Effector memory CD4-positive, alpha-beta T cell (primary cell): ENCODE measurements at regions not wholly inside any gene's neighbourhood (a gene's known extent, or its start where the extent isn't known, plus 50 kb on each side); places are given as distances from the start of the nearest gene placed in this dataset.

Source experiments
- DNase-seq, 3 donors: peaks; one replicate each; pipeline ENCODE4 v3.0.0-alpha.2; 2020
- H3K27ac ChIP-seq: 2 replicates; pipeline ENCODE4 v1.7.0; 2013; ENCODE audit warnings: mild to moderate bottlenecking, low read length, moderate library complexity; ENCODE audit not compliant: insufficient read depth, poor library complexity, severe bottlenecking
- H3K27me3 ChIP-seq: replicated peaks from 2 replicates; pipeline ENCODE4 v1.7.0; 2013; ENCODE audit warnings: mild to moderate bottlenecking, low read length; ENCODE audit not compliant: insufficient read depth, control insufficient read depth, poor library complexity, severe bottlenecking
- H3K36me3 ChIP-seq: 2 replicates; pipeline ENCODE4 v1.7.0; 2013; ENCODE audit warnings: mild to moderate bottlenecking, low read length, moderate library complexity; ENCODE audit not compliant: control insufficient read depth, insufficient read depth
- H3K4me1 ChIP-seq: 2 replicates; pipeline ENCODE4 v1.7.0; 2013; ENCODE audit warnings: low read length, mild to moderate bottlenecking; ENCODE audit not compliant: control insufficient read depth, insufficient read depth, poor library complexity, severe bottlenecking
- H3K4me3 ChIP-seq: 2 replicates; pipeline ENCODE4 v1.7.0; 2013; ENCODE audit warnings: low read length, low read depth, mild to moderate bottlenecking; ENCODE audit not compliant: insufficient read depth, poor library complexity, severe bottlenecking
- H3K9me3 ChIP-seq: 2 replicates; pipeline ENCODE4 v1.7.0; 2013; ENCODE audit warnings: mild to moderate bottlenecking, low read length, moderate library complexity; ENCODE audit not compliant: control insufficient read depth

GRCh38 chr12:92987362-92987761 is 58.3 kb upstream of the EEA1 start:
- Histone ChIP-seq H3K4me3 (no peak overlapping the region), H3K27ac (no peak overlapping the region), H3K36me3 (no peaks in the 10 kb centered on the region), H3K9me3 (no peaks in the 10 kb centered on the region), H3K4me1 (no peaks in the 10 kb centered on the region), H3K27me3 (no peaks in the 10 kb centered on the region)
- no peak for DNase-seq

GRCh38 chr12:92987846-92988621 is 58.9 kb upstream of the EEA1 start:
- no peak for DNase-seq
- no peaks in the 10 kb centered on the region for H3K9me3 ChIP-seq

DNA sequence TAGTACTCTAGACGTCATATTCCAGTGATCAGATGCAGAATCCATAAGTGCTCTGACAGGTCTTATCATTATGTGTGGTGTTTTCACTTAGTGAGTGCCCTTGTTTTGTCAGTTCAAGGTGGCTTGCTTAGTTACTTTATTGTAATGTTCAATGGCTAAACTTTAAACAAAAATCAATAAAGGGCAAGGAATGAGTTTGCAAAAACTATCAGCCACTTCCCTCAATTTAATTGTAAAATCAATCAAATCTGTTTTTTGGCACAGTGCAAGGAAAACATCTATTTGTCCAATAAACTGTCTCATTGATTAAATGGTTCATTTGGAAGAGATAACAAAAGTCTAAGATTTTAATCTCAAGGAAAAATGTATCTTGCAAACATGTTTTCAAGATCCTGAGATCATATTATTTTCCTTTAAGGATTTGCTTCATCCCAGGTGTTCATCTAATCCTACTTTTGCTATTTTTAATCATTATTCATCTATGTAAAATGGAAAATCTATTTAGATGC is 59.6 kb upstream of the EEA1 start:
- H3K27me3 ChIP-seq = no peaks in the 10 kb centered on the region
- H3K4me1 ChIP-seq = no peaks in the 10 kb centered on the region
- DNase-seq = no peak
- H3K27ac ChIP-seq = no peak overlapping the region
- no peaks in the 10 kb centered on the region for H3K9me3 ChIP-seq
- no peak overlapping the region for H3K4me3 ChIP-seq
- H3K36me3 ChIP-seq = no peaks in the 10 kb centered on the region

More at GRCh38 chr12:92987846-92988621, 58.9 kb upstream of the EEA1 start:
- Histone ChIP-seq H3K4me1 (no peaks in the 10 kb centered on the region), H3K27me3 (no peaks in the 10 kb centered on the region), H3K27ac (no peak overlapping the region), H3K4me3 (no peak overlapping the region), H3K36me3 (no peaks in the 10 kb centered on the region)

DNA sequence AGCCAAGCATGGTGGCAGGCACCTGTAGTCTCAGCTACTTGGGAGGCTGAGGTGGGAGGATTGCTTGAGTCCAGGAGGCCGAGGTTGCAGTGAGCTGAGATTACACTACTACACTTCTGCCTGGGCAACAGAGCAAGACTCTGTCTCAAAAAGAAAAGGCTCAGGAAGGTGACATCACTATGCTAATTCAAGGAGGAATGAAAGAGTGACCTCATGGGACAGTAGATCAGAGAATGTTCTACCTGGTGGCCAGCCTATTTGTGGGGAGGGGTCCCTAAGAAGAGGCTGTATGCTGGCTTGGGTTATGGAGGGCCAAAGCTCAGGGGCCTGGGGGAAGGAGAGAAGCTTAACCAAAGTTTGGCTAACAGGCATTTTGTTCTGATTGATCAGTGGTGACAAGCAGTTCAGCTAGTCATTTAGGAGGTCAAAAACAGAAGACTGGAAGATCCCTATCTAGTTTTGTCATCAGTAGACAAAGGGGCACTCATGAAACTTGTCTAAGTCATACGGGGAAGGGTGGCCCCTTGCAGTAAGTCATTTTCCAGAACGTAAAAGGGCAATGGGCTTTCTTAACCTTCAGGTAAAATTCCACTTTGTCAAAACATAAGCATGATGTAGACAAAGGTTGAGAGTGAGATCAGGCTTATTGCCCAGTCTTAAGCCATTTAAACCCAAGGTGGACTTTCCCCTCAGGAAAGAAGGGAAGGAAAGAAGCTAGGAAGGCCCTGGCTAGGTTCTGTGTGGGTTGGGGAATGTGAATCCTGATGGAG is 60.8 kb upstream of the EEA1 start:
- no peaks in the 10 kb centered on the region for H3K9me3 ChIP-seq
- H3K27ac ChIP-seq = no peak overlapping the region
- no peaks in the 10 kb centered on the region for H3K27me3 ChIP-seq
- no peaks in the 10 kb centered on the region for H3K36me3 ChIP-seq
- H3K4me3 ChIP-seq = no peak overlapping the region
- H3K4me1 ChIP-seq = no peaks in the 10 kb centered on the region
- no peak for DNase-seq

DNA sequence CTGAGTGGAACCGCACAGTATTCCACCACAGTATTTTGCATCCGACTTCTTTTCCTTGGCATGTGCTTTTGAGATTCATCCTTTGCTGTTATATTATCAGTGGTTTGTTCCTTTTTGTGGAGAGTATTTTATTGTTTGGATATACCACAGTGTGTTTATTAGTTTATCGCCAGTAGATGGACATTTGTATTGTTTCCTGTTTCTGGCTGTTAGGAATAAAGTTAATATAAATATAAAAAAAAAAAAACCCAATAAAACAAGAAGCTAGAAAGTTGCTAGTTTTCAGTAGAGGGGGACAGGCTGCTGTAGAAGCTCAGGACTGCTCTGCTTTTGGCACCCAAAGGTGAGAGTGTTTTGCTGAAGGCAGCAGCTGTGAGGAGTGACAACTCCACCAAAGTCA is 62.0 kb upstream of the EEA1 start:
- DNase-seq = no peak
- H3K27me3 ChIP-seq = no peaks in the 10 kb centered on the region

GRCh38 chr12:92992041-92992440 is 62.9 kb upstream of the EEA1 start:
- Histone ChIP-seq H3K4me1 (no peaks in the 10 kb centered on the region), H3K27me3 (no peaks in the 10 kb centered on the region), H3K36me3 (no peaks in the 10 kb centered on the region), H3K4me3 (no peak overlapping the region), H3K9me3 (no peaks in the 10 kb centered on the region), H3K27ac (no peak overlapping the region)
- DNase-seq = no peak

More for the DNA sequence above, 62.0 kb upstream of the EEA1 start:
- H3K4me1 ChIP-seq = no peaks in the 10 kb centered on the region
- no peaks in the 10 kb centered on the region for H3K9me3 ChIP-seq
- H3K4me3 ChIP-seq = no peak overlapping the region
- no peaks in the 10 kb centered on the region for H3K36me3 ChIP-seq
- no peak overlapping the region for H3K27ac ChIP-seq

- H3K9me3 ChIP-seq = no peaks in the 10 kb centered on the region
- no peaks in the 10 kb centered on the region for H3K27me3 ChIP-seq
- no peaks in the 10 kb centered on the region for H3K4me1 ChIP-seq
- H3K27ac ChIP-seq = no peak overlapping the region
- H3K4me3 ChIP-seq = no peak overlapping the region
- no peaks in the 10 kb centered on the region for H3K36me3 ChIP-seq
- no peak for DNase-seq
Observed at GRCh38 chr12:92993259-92993658, 64.2 kb upstream of the EEA1 start.

DNA sequence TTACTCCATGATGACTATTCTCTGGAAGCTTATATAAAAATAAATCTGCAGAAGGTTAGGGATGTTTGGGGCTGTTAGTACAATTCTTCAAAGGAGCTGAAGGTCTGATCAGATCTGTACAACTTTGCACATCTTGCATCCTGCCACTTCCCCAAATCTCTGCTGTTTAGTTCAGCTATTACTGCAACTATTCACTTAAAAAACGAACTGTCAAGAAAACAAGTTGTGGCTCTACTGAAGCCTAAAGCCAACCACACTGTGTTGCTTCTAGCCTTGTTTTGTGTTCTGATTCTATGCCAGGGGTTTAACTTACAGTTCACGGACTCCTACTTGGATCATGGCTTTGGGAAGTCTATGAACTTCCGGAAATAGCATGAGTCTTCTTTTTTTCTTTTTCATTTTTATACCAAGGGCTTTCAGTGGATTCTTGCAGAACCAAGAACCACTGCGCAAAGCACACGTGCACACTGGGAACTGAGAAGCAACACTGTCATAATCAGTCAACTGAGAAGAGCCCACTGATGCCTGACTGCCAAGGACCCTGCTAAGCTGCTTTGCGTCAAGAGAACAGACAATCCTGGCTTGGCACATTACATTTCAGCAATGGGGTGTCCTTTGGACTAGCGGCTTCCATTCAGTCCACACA is 66.3 kb upstream of the EEA1 start:
- H3K36me3 ChIP-seq = no peaks in the 10 kb centered on the region
- no peaks in the 10 kb centered on the region for H3K9me3 ChIP-seq
- H3K27me3 ChIP-seq = no peaks in the 10 kb centered on the region
- DNase-seq = no peak
- H3K27ac ChIP-seq = no peak overlapping the region
- no peak overlapping the region for H3K4me3 ChIP-seq
- H3K4me1 ChIP-seq = no peaks in the 10 kb centered on the region

- Histone ChIP-seq H3K27ac (no peak overlapping the region), H3K9me3 (no peaks in the 10 kb centered on the region), H3K36me3 (no peaks in the 10 kb centered on the region), H3K27me3 (no peaks in the 10 kb centered on the region), H3K4me1 (no peaks in the 10 kb centered on the region), H3K4me3 (no peak overlapping the region)
- no peak for DNase-seq
Observed at GRCh38 chr12:93000026-93000425, 70.9 kb upstream of the EEA1 start.

GRCh38 chr12:93001407-93001806 is 72.3 kb upstream of the EEA1 start:
- no peak for DNase-seq
- Histone ChIP-seq H3K36me3 (no peaks in the 10 kb centered on the region), H3K27me3 (no peaks in the 10 kb centered on the region), H3K27ac (no peak overlapping the region), H3K4me1 (no peaks in the 10 kb centered on the region), H3K4me3 (no peak overlapping the region), H3K9me3 (no peaks in the 10 kb centered on the region)
